GM12878 (cell line): ENCODE measurements at regions not wholly inside any gene's neighbourhood (a gene's known extent, or its start where the extent isn't known, plus 50 kb on each side); places are given as distances from the start of the nearest gene placed in this dataset.

Source experiments
- ATAC-seq: fragments of 200-7000 bp; cut with Tn5 transposase; 3 replicates; pipeline ENCODE4 v1.9.1; 2020; ENCODE audit warnings: mild to moderate bottlenecking, moderate library complexity
- BruUV-seq: library from RNA; stranded (reverse); fragments of 400-500 nt; replicated peaks from 2 replicates; lab custom pipeline; 2021; lab: Mats Ljungman, UMichigan
- CTCF ChIA-PET: fragments of 300-600 bp; sonication (Branson Sonifier 250); formaldehyde crosslinking; extraction: SDS; loops from one replicate; lab custom pipeline; 2021; ENCODE audit warnings: inconsistent platforms; lab: Yijun Ruan, JAX
- POLR2A ChIA-PET: fragments of 350-600 bp; formaldehyde crosslinking; extraction: SDS; loops from one replicate; lab custom pipeline; 2021; ENCODE audit warnings: inconsistent platforms; lab: Charles Lee
- RAD21 ChIA-PET: fragments of 300-600 bp; sonication (Branson Sonifier 250); formaldehyde crosslinking; loops from one replicate; lab custom pipeline; 2023; ENCODE audit warnings: antibody characterized with exemption; ENCODE audit not compliant: unreplicated experiment; lab: Charles Lee
- SMC1A ChIA-PET: fragments of 300-600 bp; sonication (Branson Sonifier 250); formaldehyde crosslinking; loops from one replicate; lab custom pipeline; 2023; ENCODE audit not compliant: unreplicated experiment, uncharacterized antibody; lab: Charles Lee
- DNase-seq: peaks from one replicate; pipeline ENCODE4 v3.0.0-alpha.2; 2011; ENCODE audit warnings: low read depth, low spot score
- FAIRE-seq: peaks from 3 replicates; lab custom pipeline; 2011; peaks lifted over from hg19 to GRCh38; lab: Jason Lieb, UNC
- H2AFZ ChIP-seq: 2 replicates; pipeline ENCODE4 v1.6.0; 2011; ENCODE audit warnings: low read depth, low read length, control low read depth; ENCODE audit not compliant: control insufficient read depth
- H3K27ac ChIP-seq: 2 replicates; pipeline ENCODE4 v1.5.1; 2011; ENCODE audit warnings: control low read depth; ENCODE audit not compliant: control insufficient read depth, insufficient read depth
- H3K27me3 ChIP-seq, 2 experiments: replicated peaks in 1 of 2; 2 replicates each; pipeline versions ENCODE4 v1.6.0 to v1.6.1; 2011; ENCODE audit warnings: low read length in 1 of 2; ENCODE audit not compliant: control insufficient read depth in 2 of 2, insufficient read depth in 2 of 2
- H3K36me3 ChIP-seq, 2 experiments: 2 replicates each; pipeline ENCODE4 v1.5.1; 2011; ENCODE audit warnings: low read length in 1 of 2; ENCODE audit not compliant: control insufficient read depth in 2 of 2, insufficient read depth in 2 of 2
- H3K4me1 ChIP-seq: 2 replicates; pipeline ENCODE4 v1.6.1; 2011; ENCODE audit warnings: mild to moderate bottlenecking, low read length, moderate library complexity, mixed read lengths; ENCODE audit not compliant: control insufficient read depth, insufficient read depth
- H3K4me2 ChIP-seq: 2 replicates; pipeline ENCODE4 v1.6.0; 2011; ENCODE audit warnings: control low read depth; ENCODE audit not compliant: control insufficient read depth, insufficient read depth
- H3K4me3 ChIP-seq: fragments of 200-600 bp; sonication (generic); 2 replicates; pipeline ENCODE4 v1.5.1; 2016
- H3K79me2 ChIP-seq: 2 replicates; pipeline ENCODE4 v1.6.0; 2011; ENCODE audit warnings: low read length; ENCODE audit not compliant: control insufficient read depth, insufficient read depth
- H3K9ac ChIP-seq: 2 replicates; pipeline ENCODE4 v1.8.0; 2011; ENCODE audit warnings: low read length, control low read depth, mixed read lengths; ENCODE audit not compliant: control insufficient read depth, insufficient read depth
- H3K9me3 ChIP-seq: replicated peaks from 3 replicates; pipeline ENCODE4 v1.5.1; 2011; ENCODE audit warnings: mild to moderate bottlenecking, low read length; ENCODE audit not compliant: control insufficient read depth, insufficient read depth
- H4K20me1 ChIP-seq: 2 replicates; pipeline ENCODE4 v1.6.0; 2011; ENCODE audit not compliant: control insufficient read depth, insufficient read depth
- E2F4 ChIP-seq: IDR thresholded peaks from 2 replicates; pipeline ENCODE4 v1.6.1; 2012; ENCODE audit warnings: low read depth, low read length, improper control_type of control experiment
- E2F8 ChIP-seq: fragments of 450-650 bp; IDR thresholded peaks from 2 replicates; pipeline ENCODE4 v1.6.1; 2018; ENCODE audit warnings: mild to moderate bottlenecking, low read depth, moderate library complexity; ENCODE audit not compliant: partially characterized antibody
- RELB ChIP-seq: fragments of 450-650 bp; IDR thresholded peaks from 2 replicates; pipeline ENCODE4 v1.6.1; 2017; ENCODE audit warnings: low read depth, mild to moderate bottlenecking, moderate library complexity
- SP1 ChIP-seq: IDR thresholded peaks from one replicate; pipeline ENCODE4 v1.6.1; 2011; ENCODE audit warnings: low read depth, low read length
- TCF7 ChIP-seq: IDR thresholded peaks from 2 replicates; pipeline ENCODE4 v1.6.1; 2014; ENCODE audit warnings: antibody characterized with exemption, borderline replicate concordance
- YBX1 ChIP-seq: fragments of 450-650 bp; IDR thresholded peaks from 2 replicates; pipeline ENCODE4 v1.6.1; 2016; ENCODE audit warnings: antibody characterized with exemption
- ZBTB11 ChIP-seq: fragments of 450-650 bp; formaldehyde crosslinking; IDR thresholded peaks from 2 replicates; pipeline ENCODE4 v1.5.0; 2022; ENCODE audit warnings: mild to moderate bottlenecking, missing genetic modification characterization
- ZBTB4 ChIP-seq: fragments of 450-650 bp; formaldehyde crosslinking; IDR thresholded peaks from 2 replicates; pipeline ENCODE4 v1.4.0; 2022; ENCODE audit warnings: mild to moderate bottlenecking, moderate library complexity
- WGBS: methylation state at CpG from one replicate; pipeline ENCODE4 v1.1.6; 2016; ENCODE audit warnings: low lambda C conversion rate; ENCODE audit not compliant: insufficient replicate concordance, insufficient coverage; ENCODE audit errors: missing lambda C conversion rate; 5-methylcytosine and 5-hydroxymethylcytosine counted together
- in situ Hi-C: fragments of 300-500 bp; cut with MboI; formaldehyde crosslinking; loops from 9 replicates; pipeline ENCODE4 v1.14.3; 2018; ENCODE audit warnings: mixed read lengths
- intact Hi-C: fragments of 100-400 bp; cut with micrococcal nuclease; formaldehyde crosslinking; loops from one replicate; pipeline ENCODE4 v1.14.2; 2022; ENCODE audit not compliant: unreplicated experiment

GRCh38 chr1:188708795-188709535, 1768.7 kb downstream of the BRINP3 start:
- H2AFZ ChIP-seq = no peak overlapping the region
- H3K9me3 ChIP-seq = no peaks in the 10 kb centered on the region
- DNase-seq (no peak), FAIRE-seq (no peak), ATAC-seq (no peak)
- H3K4me1 ChIP-seq = no peaks in the 10 kb centered on the region
- SMC1A ChIA-PET = no interaction called here
- in situ Hi-C loops (no loop called here), intact Hi-C loops (no loop called here)
- POLR2A ChIA-PET = no interaction called here
- CTCF ChIA-PET = no interaction called here
- RAD21 ChIA-PET = no interaction called here
- H3K27me3 ChIP-seq = no peaks in the 10 kb centered on the region
- no peak overlapping the region for H3K4me3 ChIP-seq
- H3K79me2 ChIP-seq = no peaks in the 10 kb centered on the region
- no peak overlapping the region for H3K9ac ChIP-seq
- no peaks in the 10 kb centered on the region for H4K20me1 ChIP-seq
- no peak overlapping the region for H3K27ac ChIP-seq
- BruUV-seq = no TSS peak
- no peaks in the 10 kb centered on the region for H3K36me3 ChIP-seq
- WGBS = 9% methylated on average over 4 of the region's 4 CpGs
- no peak overlapping the region for H3K4me2 ChIP-seq
- TF ChIP-seq E2F4 (no peak), ZBTB4 (CRISPR knock-in tag) (no peak), YBX1 (no peak), TCF7 (no peak), RELB (no peak), E2F8 (no peak), ZBTB11 (CRISPR knock-in tag) (no peak), SP1 (no peak)
